ENCODE measurements at regions not wholly inside any gene's neighbourhood (a gene's known extent, or its start where the extent isn't known, plus 50 kb on each side); places are given as distances from the start of the nearest gene placed in this dataset.
"Not testable (repeated sequence)": the region's sequence is repeated elsewhere in the genome, so short reads cannot be mapped to it uniquely, and the experiment has no call there.

- DNase-seq (ENCODE audit: low read depth in 2 of 2) = no peak
Observed at GRCh38 chr12:127012109-127012508, 1254.9 kb upstream of the TMEM132C start.

- no peak for DNase-seq (ENCODE audit: low read depth in 2 of 2)
Observed at GRCh38 chr12:127013197-127013596, 1253.8 kb upstream of the TMEM132C start.

- DNase-seq (ENCODE audit: low read depth in 2 of 2) = no peak
Observed at GRCh38 chr12:127014079-127014478, 1252.9 kb upstream of the TMEM132C start.

- DNase-seq (ENCODE audit: low read depth in 2 of 2) = no peak
Observed at GRCh38 chr12:127024791-127025190, 1242.2 kb upstream of the TMEM132C start.

- DNase-seq (ENCODE audit: low read depth in 2 of 2) = no peak
Observed at GRCh38 chr12:127025545-127025944, 1241.4 kb upstream of the TMEM132C start.

GRCh38 chr12:127035011-127035879, 1231.7 kb upstream of the TMEM132C start:
- DNase-seq (ENCODE audit: low read depth in 2 of 2) = no peak

GRCh38 chr12:127038152-127038551, 1228.8 kb upstream of the TMEM132C start:
- DNase-seq (ENCODE audit: low read depth in 2 of 2) = no peak

GRCh38 chr12:127038761-127039160, 1228.2 kb upstream of the TMEM132C start:
- no peak for DNase-seq (ENCODE audit: low read depth in 2 of 2)

- DNase-seq (ENCODE audit: low read depth in 2 of 2) = no peak
Observed at GRCh38 chr12:127041985-127042625, 1224.9 kb upstream of the TMEM132C start.

GRCh38 chr12:127043731-127044130, 1223.2 kb upstream of the TMEM132C start:
- DNase-seq (ENCODE audit: low read depth in 2 of 2) = no peak

- DNase-seq (ENCODE audit: low read depth in 2 of 2) = no peak
Observed at GRCh38 chr12:127044836-127045235, 1222.1 kb upstream of the TMEM132C start.

GRCh38 chr12:127046467-127046866, 1220.5 kb upstream of the TMEM132C start:
- no peak for DNase-seq (ENCODE audit: low read depth in 2 of 2)

GRCh38 chr12:127048057-127048456, 1218.9 kb upstream of the TMEM132C start:
- no peak for DNase-seq (ENCODE audit: low read depth in 2 of 2)

GRCh38 chr12:127048525-127048924, 1218.4 kb upstream of the TMEM132C start:
- not testable (repeated sequence) for DNase-seq (ENCODE audit: low read depth in 2 of 2)

- no peak for DNase-seq (ENCODE audit: low read depth in 2 of 2)
Observed at GRCh38 chr12:127051139-127051538, 1215.8 kb upstream of the TMEM132C start.

- DNase-seq (ENCODE audit: low read depth in 2 of 2) = no peak
Observed at GRCh38 chr12:127052511-127053232, 1214.3 kb upstream of the TMEM132C start.

GRCh38 chr12:127054531-127054930, 1212.4 kb upstream of the TMEM132C start:
- no peak for DNase-seq (ENCODE audit: low read depth in 2 of 2)

- DNase-seq (ENCODE audit: low read depth in 2 of 2) = no peak
Observed at GRCh38 chr12:127060310-127060847, 1206.6 kb upstream of the TMEM132C start.

GRCh38 chr12:127060933-127061332, 1206.0 kb upstream of the TMEM132C start:
- no peak for DNase-seq (ENCODE audit: low read depth in 2 of 2)

GRCh38 chr12:127063339-127064072, 1203.5 kb upstream of the TMEM132C start:
- DNase-seq (ENCODE audit: low read depth in 2 of 2) = no peak

GRCh38 chr12:127064207-127064606, 1202.8 kb upstream of the TMEM132C start:
- DNase-seq (ENCODE audit: low read depth in 2 of 2) = no peak
